A204.1 (cell line): ENCODE measurements at regions not wholly inside any gene's neighbourhood (a gene's known extent, or its start where the extent isn't known, plus 50 kb on each side); places are given as distances from the start of the nearest gene placed in this dataset.

Source experiments
- FAIRE-seq: peaks from 2 replicates; lab custom pipeline; 2012; peaks lifted over from hg19 to GRCh38; lab: Jason Lieb, UNC

- no peak for FAIRE-seq
Observed at GRCh38 chr15:39279311-39279710, 301.6 kb upstream of the THBS1 start.

- no peak for FAIRE-seq
Observed at GRCh38 chr15:39281094-39281493, 299.8 kb upstream of the THBS1 start.

- no peak for FAIRE-seq
Observed at GRCh38 chr15:39282663-39283208, 298.1 kb upstream of the THBS1 start.

GRCh38 chr15:39283531-39283930, 297.3 kb upstream of the THBS1 start:
- no peak for FAIRE-seq

GRCh38 chr15:39285071-39285470, 295.8 kb upstream of the THBS1 start:
- no peak for FAIRE-seq

- FAIRE-seq: no peak
Observed at GRCh38 chr15:39285663-39286062, 295.2 kb upstream of the THBS1 start.

GRCh38 chr15:39286706-39287105, 294.2 kb upstream of the THBS1 start:
- FAIRE-seq: no peak

- no peak for FAIRE-seq
Observed at GRCh38 chr15:39287322-39288195, 293.3 kb upstream of the THBS1 start.

- no peak for FAIRE-seq
Observed at GRCh38 chr15:39290711-39291435, 290.0 kb upstream of the THBS1 start.

- FAIRE-seq: no peak
Observed at GRCh38 chr15:39291690-39292089, 289.2 kb upstream of the THBS1 start.

- no peak for FAIRE-seq
Observed at GRCh38 chr15:39296955-39297354, 283.9 kb upstream of the THBS1 start.

- FAIRE-seq: no peak
Observed at GRCh38 chr15:39298271-39298962, 282.5 kb upstream of the THBS1 start.

- FAIRE-seq: no peak
Observed at GRCh38 chr15:39299486-39300267, 281.2 kb upstream of the THBS1 start.

- no peak for FAIRE-seq
Observed at GRCh38 chr15:39300451-39301153, 280.3 kb upstream of the THBS1 start.

- FAIRE-seq: no peak
Observed at GRCh38 chr15:39301589-39301999, 279.3 kb upstream of the THBS1 start.

GRCh38 chr15:39302936-39303335, 277.9 kb upstream of the THBS1 start:
- no peak for FAIRE-seq

- no peak for FAIRE-seq
Observed at GRCh38 chr15:39304201-39304841, 276.6 kb upstream of the THBS1 start.

GRCh38 chr15:39304931-39305728, 275.7 kb upstream of the THBS1 start:
- FAIRE-seq: no peak

GRCh38 chr15:39310633-39311032, 270.2 kb upstream of the THBS1 start:
- no peak for FAIRE-seq

GRCh38 chr15:39312984-39313383, 267.9 kb upstream of the THBS1 start:
- FAIRE-seq: no peak
